Keratinocyte (primary cell): ENCODE measurements at regions not wholly inside any gene's neighbourhood (a gene's known extent, or its start where the extent isn't known, plus 50 kb on each side); places are given as distances from the start of the nearest gene placed in this dataset.
A peak's percentile ranks its signal among the peaks of the same experiment; 100 is the strongest.
"Not testable (repeated sequence)": the region's sequence is repeated elsewhere in the genome, so short reads cannot be mapped to it uniquely, and the experiment has no call there.

Experiments
- DNase-seq: peaks from one replicate; pipeline ENCODE4 v3.0.0-alpha.2; 2011; ENCODE audit warnings: low read depth, missing footprints, low spot score
- FAIRE-seq: peaks from 2 replicates; lab custom pipeline; 2011; peaks lifted over from hg19 to GRCh38; lab: Jason Lieb, UNC
- H2AFZ ChIP-seq: 2 replicates; pipeline ENCODE4 v1.6.0; 2012; ENCODE audit warnings: low read length, control low read depth, inconsistent platforms; ENCODE audit not compliant: control insufficient read depth
- H3K27ac ChIP-seq: 2 replicates; pipeline ENCODE4 v1.5.1; 2011; ENCODE audit warnings: low read length; ENCODE audit not compliant: control insufficient read depth, insufficient read depth
- H3K27me3 ChIP-seq: 3 replicates; pipeline ENCODE4 v1.6.0; 2011; ENCODE audit warnings: low read length; ENCODE audit not compliant: control insufficient read depth, insufficient read depth; ENCODE audit errors: extremely low read depth
- H3K36me3 ChIP-seq, 2 experiments: 2 replicates in 1 of 2; 3 replicates in 1 of 2; pipeline ENCODE4 v1.5.1; 2011; ENCODE audit warnings: low read length in 2 of 2, mild to moderate bottlenecking in 1 of 2; ENCODE audit not compliant: control insufficient read depth in 2 of 2, insufficient read depth in 2 of 2; ENCODE audit errors: extremely low read depth in 1 of 2
- H3K4me1 ChIP-seq: 3 replicates; pipeline ENCODE4 v1.5.1; 2011; ENCODE audit warnings: low read length; ENCODE audit not compliant: control insufficient read depth, insufficient read depth; ENCODE audit errors: extremely low read depth
- H3K4me2 ChIP-seq: 3 replicates; pipeline ENCODE4 v1.6.0; 2011; ENCODE audit warnings: low read depth, low read length; ENCODE audit not compliant: control insufficient read depth, insufficient read depth; ENCODE audit errors: extremely low read depth
- H3K4me3 ChIP-seq, 3 experiments: fragments of 200-600 bp in 1 of 3; sonication (generic) in 1 of 3; 2 replicates in 2 of 3; 3 replicates in 1 of 3; pipeline ENCODE4 v1.5.1; 2011 to 2016; ENCODE audit warnings: low read length in 3 of 3, mild to moderate bottlenecking in 3 of 3, control low read depth in 2 of 3, inconsistent platforms in 1 of 3, low read depth in 1 of 3, mixed read lengths in 1 of 3, mixed run types in 1 of 3, moderate library complexity in 1 of 3; ENCODE audit not compliant: control insufficient read depth in 2 of 3, insufficient read depth in 2 of 3; ENCODE audit errors: extremely low read depth in 1 of 3
- H3K79me2 ChIP-seq: 2 replicates; pipeline ENCODE4 v1.6.0; 2012; ENCODE audit warnings: low read length; ENCODE audit not compliant: control insufficient read depth, insufficient read depth
- H3K9ac ChIP-seq: 3 replicates; pipeline ENCODE4 v1.6.0; 2011; ENCODE audit warnings: low read length; ENCODE audit not compliant: control insufficient read depth, insufficient read depth; ENCODE audit errors: extremely low read depth
- H3K9me1 ChIP-seq: 3 replicates; pipeline ENCODE4 v1.6.0; 2011; ENCODE audit warnings: low read length; ENCODE audit not compliant: control insufficient read depth, insufficient read depth; ENCODE audit errors: extremely low read depth
- H3K9me3 ChIP-seq: 2 replicates; pipeline ENCODE4 v1.5.1; 2012; ENCODE audit warnings: low read depth, low read length; ENCODE audit not compliant: control insufficient read depth
- H4K20me1 ChIP-seq: 3 replicates; pipeline ENCODE4 v1.6.0; 2011; ENCODE audit warnings: low read length; ENCODE audit not compliant: control insufficient read depth, insufficient read depth; ENCODE audit errors: extremely low read depth
- EZH2 ChIP-seq: IDR thresholded peaks from one replicate; pipeline ENCODE4 v1.6.1; 2012; ENCODE audit warnings: inconsistent platforms, mild to moderate bottlenecking, low read length, moderate library complexity
- dilution Hi-C: fragments of 300-500 bp; cut with MboI; formaldehyde crosslinking; loops from one replicate; pipeline ENCODE4 v1.7.0; 2020; ENCODE audit warnings: low sequenced_read_pairs; ENCODE audit not compliant: extremely low pct_ligation_motif_present
- TF ChIP-seq, protein P1 (sequence below), 3 experiments: IDR thresholded peaks in 1 of 3; conservative IDR thresholded peaks in 1 of 3; optimal IDR thresholded peaks in 1 of 3; 2 replicates in 2 of 3; 3 replicates in 1 of 3; pipeline versions ENCODE3 to v1.5.1; 2011; ENCODE audit warnings: low read length in 3 of 3, mild to moderate bottlenecking in 3 of 3, moderate library complexity in 2 of 3, control low read depth in 1 of 3, inconsistent platforms in 1 of 3; ENCODE audit not compliant: insufficient read depth in 2 of 3; ENCODE audit errors: extremely low read depth in 1 of 3

GRCh38 chr6:27694547-27694874, 217.7 kb downstream of the OR2B2 start:
- H3K79me2 ChIP-seq, result peaks cover 6% of the 10 kb centered on the region
- no peaks in the 10 kb centered on the region for H3K9me3 ChIP-seq
- peaks cover 11% of the 10 kb centered on the region for H3K4me1 ChIP-seq
- peak overlapping the region; percentile 61 to 98 (median 96) for H3K4me3 ChIP-seq
- H3K9ac ChIP-seq, result peak overlapping the region; percentile 92
- FAIRE-seq, result peak; percentile 84
- dilution Hi-C loops, result no loop called here
- no peaks in the 10 kb centered on the region for H3K27me3 ChIP-seq
- no peaks in the 10 kb centered on the region for H3K9me1 ChIP-seq
- no peak for DNase-seq
- no peaks in the 10 kb centered on the region for H3K36me3 ChIP-seq
- TF ChIP-seq, protein P1, sequence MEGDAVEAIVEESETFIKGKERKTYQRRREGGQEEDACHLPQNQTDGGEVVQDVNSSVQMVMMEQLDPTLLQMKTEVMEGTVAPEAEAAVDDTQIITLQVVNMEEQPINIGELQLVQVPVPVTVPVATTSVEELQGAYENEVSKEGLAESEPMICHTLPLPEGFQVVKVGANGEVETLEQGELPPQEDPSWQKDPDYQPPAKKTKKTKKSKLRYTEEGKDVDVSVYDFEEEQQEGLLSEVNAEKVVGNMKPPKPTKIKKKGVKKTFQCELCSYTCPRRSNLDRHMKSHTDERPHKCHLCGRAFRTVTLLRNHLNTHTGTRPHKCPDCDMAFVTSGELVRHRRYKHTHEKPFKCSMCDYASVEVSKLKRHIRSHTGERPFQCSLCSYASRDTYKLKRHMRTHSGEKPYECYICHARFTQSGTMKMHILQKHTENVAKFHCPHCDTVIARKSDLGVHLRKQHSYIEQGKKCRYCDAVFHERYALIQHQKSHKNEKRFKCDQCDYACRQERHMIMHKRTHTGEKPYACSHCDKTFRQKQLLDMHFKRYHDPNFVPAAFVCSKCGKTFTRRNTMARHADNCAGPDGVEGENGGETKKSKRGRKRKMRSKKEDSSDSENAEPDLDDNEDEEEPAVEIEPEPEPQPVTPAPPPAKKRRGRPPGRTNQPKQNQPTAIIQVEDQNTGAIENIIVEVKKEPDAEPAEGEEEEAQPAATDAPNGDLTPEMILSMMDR (optimal IDR thresholded peaks at IDR 0.05 in 1 of 3, IDR thresholded peaks at IDR 0.05 in 1 of 3, conservative IDR thresholded peaks at IDR 0.05 in 1 of 3; ENCODE audit: extremely low read depth in 1 of 3, insufficient read depth in 2 of 3, low read length in 3 of 3), result no peak
- no peak for TF ChIP-seq EZH2
- H3K4me2 ChIP-seq, result peak overlapping the region; percentile 89
- peak overlapping the region; percentile 92 for H3K27ac ChIP-seq
- no peaks in the 10 kb centered on the region for H4K20me1 ChIP-seq
- peak overlapping the region; percentile 98 for H2AFZ ChIP-seq

DNA sequence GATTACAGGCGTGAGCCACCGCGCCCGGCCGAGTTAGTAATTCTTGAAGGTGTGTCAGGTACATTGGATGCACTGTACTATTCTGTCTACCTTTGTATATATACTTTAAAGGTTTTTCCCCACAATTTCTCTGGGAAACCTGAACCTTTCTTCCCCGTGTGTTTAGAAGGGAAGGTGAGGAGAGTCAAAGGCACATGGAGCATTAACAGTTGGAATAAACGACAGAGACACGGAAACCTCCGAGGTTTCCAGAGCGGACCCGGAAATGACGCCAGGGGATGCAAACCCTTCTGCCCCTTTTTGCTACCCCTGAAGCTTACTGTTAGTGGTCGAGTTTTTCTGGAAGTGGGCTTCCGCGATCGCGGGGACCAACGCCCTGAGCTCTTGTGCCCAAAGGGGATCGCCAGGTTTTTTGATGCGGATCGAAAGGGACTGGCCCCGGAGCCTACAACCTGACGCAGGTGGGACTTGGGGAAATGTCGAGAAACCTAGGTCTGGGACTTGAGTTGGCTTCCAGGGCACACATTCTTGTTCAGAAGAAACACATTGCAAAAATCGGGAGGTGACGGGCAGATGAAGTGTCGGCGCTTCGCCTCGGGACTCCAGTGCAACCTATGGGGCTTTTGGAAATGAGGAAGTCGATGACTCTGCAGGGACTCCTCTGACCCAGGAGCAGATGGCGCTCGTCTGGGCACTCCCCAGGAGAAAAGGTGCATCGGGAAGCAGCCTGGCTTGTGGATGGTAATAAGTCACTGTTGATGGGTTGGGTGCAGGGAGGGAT, 218.2 kb downstream of the OR2B2 start:
- H3K9ac ChIP-seq, result peak overlapping the region; percentile 92
- TF ChIP-seq, protein P1 (optimal IDR thresholded peaks at IDR 0.05 in 1 of 3, IDR thresholded peaks at IDR 0.05 in 1 of 3, conservative IDR thresholded peaks at IDR 0.05 in 1 of 3; ENCODE audit: extremely low read depth in 1 of 3, insufficient read depth in 2 of 3, low read length in 3 of 3), result peak; percentile 8 to 38 (median 10)
- TF ChIP-seq EZH2, result no peak
- FAIRE-seq, result peak; percentile 55
- no peaks in the 10 kb centered on the region for H3K9me3 ChIP-seq
- peak overlapping the region; percentile 92 for H3K27ac ChIP-seq
- H3K27me3 ChIP-seq, result no peaks in the 10 kb centered on the region
- H3K4me2 ChIP-seq, result peak overlapping the region; percentile 89
- peak overlapping the region; percentile 61 to 98 (median 96) for H3K4me3 ChIP-seq
- H3K79me2 ChIP-seq, result peaks cover 6% of the 10 kb centered on the region
- DNase-seq, result no peak
- peak overlapping the region; percentile 98 for H2AFZ ChIP-seq
- H3K4me1 ChIP-seq, result peaks cover 11% of the 10 kb centered on the region
- no peaks in the 10 kb centered on the region for H3K9me1 ChIP-seq
- dilution Hi-C loops, result no loop called here
- no peaks in the 10 kb centered on the region for H3K36me3 ChIP-seq
- no peaks in the 10 kb centered on the region for H4K20me1 ChIP-seq

DNA sequence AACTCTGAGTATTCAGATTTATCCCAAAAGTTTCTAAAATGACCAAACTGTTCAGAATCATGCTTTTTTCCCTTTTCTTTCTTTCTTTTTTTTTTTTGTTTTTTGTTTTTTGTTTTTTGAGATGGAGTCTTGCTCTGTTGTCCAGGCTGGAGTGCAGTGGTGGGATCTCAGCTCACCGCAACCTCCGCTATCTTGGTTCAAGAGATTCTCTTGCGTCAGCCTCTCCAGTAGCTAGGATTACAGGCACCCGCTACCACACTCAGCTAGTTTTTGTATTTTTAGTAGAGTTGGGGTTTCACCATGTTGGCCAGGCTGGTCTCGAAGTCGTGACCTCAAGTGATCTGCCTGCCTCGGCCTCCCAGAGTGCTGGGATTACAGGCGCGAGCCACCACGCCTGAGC, 219.2 kb upstream of the ZNF184 start:
- H2AFZ ChIP-seq, H3K27me3 ChIP-seq, H3K9ac ChIP-seq, FAIRE-seq, H3K27ac ChIP-seq, H3K9me1 ChIP-seq, H3K79me2 ChIP-seq, H3K4me2 ChIP-seq, dilution Hi-C loops, H3K9me3 ChIP-seq, H4K20me1 ChIP-seq, H3K36me3 ChIP-seq, DNase-seq, H3K4me3 ChIP-seq: not testable (repeated sequence)
- H3K4me1 ChIP-seq, result peaks cover 14% of the 10 kb centered on the region
